ENCODE measurements at regions not wholly inside any gene's neighbourhood (a gene's known extent, or its start where the extent isn't known, plus 50 kb on each side); places are given as distances from the start of the nearest gene placed in this dataset.

DNA sequence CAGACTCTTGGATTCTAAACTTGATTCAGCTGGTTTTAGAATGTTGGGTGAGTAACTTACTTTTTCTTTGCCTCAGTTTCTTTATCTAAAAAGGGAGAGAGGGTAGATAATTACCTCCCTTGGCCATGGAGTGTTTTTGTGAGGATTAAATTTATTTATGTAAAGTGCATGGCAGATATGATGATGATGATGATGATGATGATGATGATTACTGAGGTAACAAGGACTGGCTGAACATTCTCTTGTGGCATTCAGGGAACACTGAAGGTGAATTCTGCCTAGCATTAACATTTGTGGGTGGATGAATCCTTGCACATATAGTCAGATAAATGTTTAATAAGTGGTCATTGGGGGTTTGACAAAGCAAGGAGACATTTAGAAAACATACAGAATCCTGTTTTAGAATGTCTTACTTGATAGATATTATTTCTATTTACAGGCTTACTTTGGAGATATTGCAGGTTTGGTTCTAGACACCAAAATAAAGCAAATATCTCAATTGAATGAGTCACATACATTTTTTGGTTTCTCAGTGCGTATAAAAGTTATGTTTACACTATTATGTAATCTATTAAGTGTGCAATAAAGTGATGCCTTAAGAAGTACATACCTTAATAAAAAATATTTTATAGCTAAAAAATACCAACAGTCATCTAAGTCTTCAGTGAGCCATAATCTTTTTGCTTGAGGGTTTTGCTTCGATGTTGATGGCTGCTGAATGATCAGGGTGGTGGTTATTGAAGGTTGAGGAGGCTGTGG, 123.2 kb downstream of the SNAPC1 start:
- Histone ChIP-seq H2BK20ac (ENCODE audit: low read depth, low read length, poor library complexity, severe bottlenecking) (no peak overlapping the region), H3K56ac (ENCODE audit: insufficient read length, low read depth, low read length) (no peak overlapping the region), H3K27me3 (ENCODE audit: insufficient read depth, low read length) (no peaks in the 10 kb centered on the region), H3K23me2 (ENCODE audit: insufficient read length, low read depth, low read length, poor library complexity, severe bottlenecking) (no peaks in the 10 kb centered on the region), H4K8ac (replicated peaks; ENCODE audit: insufficient read length, low read depth, low read length) (no peak overlapping the region), H3K27ac (ENCODE audit: insufficient read length, low read depth, low read length) (no peak overlapping the region), H3K4ac (ENCODE audit: low read depth, low read length) (no peak overlapping the region), H4K91ac (ENCODE audit: insufficient read length, low read depth, low read length) (no peak overlapping the region), H3T11ph (ENCODE audit: low read length) (no peak overlapping the region), H2BK120ac (ENCODE audit: low read depth, low read length, poor library complexity, severe bottlenecking) (no peak overlapping the region), H4K20me1 (ENCODE audit: control insufficient read depth, insufficient read depth, insufficient read length) (no peaks in the 10 kb centered on the region), H2BK15ac (ENCODE audit: low read depth, low read length) (no peak overlapping the region), H3K79me2 (ENCODE audit: insufficient read depth, low read length) (no peaks in the 10 kb centered on the region), H3K79me1 (ENCODE audit: insufficient read depth, low read depth, low read length, poor library complexity, severe bottlenecking) (no peaks in the 10 kb centered on the region), H2AK5ac (ENCODE audit: insufficient read length, low read length) (no peak overlapping the region), H2BK12ac (ENCODE audit: insufficient read length, low read depth, low read length) (no peak overlapping the region), H3K23ac (ENCODE audit: insufficient read length, low read depth, low read length) (no peak overlapping the region), H4K5ac (ENCODE audit: insufficient read length, low read depth, low read length) (no peak overlapping the region), H2AFZ (ENCODE audit: low read length) (no peak overlapping the region), H3K9me3 (ENCODE audit: control insufficient read depth, low read depth, low read length) (no peaks in the 10 kb centered on the region), H2BK5ac (ENCODE audit: insufficient read length, low read length) (no peak overlapping the region), H3K4me2 (ENCODE audit: insufficient read depth, insufficient read length, low read length) (no peak overlapping the region), H3K9ac (ENCODE audit: extremely low read depth, insufficient read length, low read length) (no peak overlapping the region), H3K4me1 (ENCODE audit: insufficient read depth, low read length) (no peaks in the 10 kb centered on the region; the same call in 1 of the 2 replicates), H3K14ac (ENCODE audit: insufficient read depth, low read length) (no peak overlapping the region), H3K18ac (ENCODE audit: insufficient read length, low read depth, low read length) (no peak overlapping the region)
- Mint-ChIP-seq H3K27me3 (ENCODE audit: low read depth) (no peaks in the 10 kb centered on the region), H3K27ac (no peak overlapping the region), H3K9me3 (peaks cover 3 to 4% of the 10 kb centered on the region in 2 experiments; a peak in 2 of 5 replicates), H3K4me1 (peaks cover 8% of the 10 kb centered on the region in 2 experiments), H3K4me3 (no peak overlapping the region), H3K36me3 (ENCODE audit: insufficient read depth in 1 of 3, low read depth in 3 of 3) (no peaks in the 10 kb centered on the region; a peak in 1 of 7 replicates)
- no CpG with 5 or more reads among the region's 2 CpGs for WGBS (ENCODE audit: extremely low coverage, insufficient read length, low lambda C conversion rate)
- DNase-seq = no peak
- TF ChIP-seq, protein P1, sequence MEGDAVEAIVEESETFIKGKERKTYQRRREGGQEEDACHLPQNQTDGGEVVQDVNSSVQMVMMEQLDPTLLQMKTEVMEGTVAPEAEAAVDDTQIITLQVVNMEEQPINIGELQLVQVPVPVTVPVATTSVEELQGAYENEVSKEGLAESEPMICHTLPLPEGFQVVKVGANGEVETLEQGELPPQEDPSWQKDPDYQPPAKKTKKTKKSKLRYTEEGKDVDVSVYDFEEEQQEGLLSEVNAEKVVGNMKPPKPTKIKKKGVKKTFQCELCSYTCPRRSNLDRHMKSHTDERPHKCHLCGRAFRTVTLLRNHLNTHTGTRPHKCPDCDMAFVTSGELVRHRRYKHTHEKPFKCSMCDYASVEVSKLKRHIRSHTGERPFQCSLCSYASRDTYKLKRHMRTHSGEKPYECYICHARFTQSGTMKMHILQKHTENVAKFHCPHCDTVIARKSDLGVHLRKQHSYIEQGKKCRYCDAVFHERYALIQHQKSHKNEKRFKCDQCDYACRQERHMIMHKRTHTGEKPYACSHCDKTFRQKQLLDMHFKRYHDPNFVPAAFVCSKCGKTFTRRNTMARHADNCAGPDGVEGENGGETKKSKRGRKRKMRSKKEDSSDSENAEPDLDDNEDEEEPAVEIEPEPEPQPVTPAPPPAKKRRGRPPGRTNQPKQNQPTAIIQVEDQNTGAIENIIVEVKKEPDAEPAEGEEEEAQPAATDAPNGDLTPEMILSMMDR (conservative IDR thresholded peaks at IDR 0.05) = no peak

Measured in H9 (cell line).